Fibroblast of skin of back (primary cell): ENCODE measurements at regions not wholly inside any gene's neighbourhood (a gene's known extent, or its start where the extent isn't known, plus 50 kb on each side); places are given as distances from the start of the nearest gene placed in this dataset.

Source experiments
- DNase-seq: peaks from one replicate; pipeline ENCODE4 v3.0.0-alpha.2; 2013

DNA sequence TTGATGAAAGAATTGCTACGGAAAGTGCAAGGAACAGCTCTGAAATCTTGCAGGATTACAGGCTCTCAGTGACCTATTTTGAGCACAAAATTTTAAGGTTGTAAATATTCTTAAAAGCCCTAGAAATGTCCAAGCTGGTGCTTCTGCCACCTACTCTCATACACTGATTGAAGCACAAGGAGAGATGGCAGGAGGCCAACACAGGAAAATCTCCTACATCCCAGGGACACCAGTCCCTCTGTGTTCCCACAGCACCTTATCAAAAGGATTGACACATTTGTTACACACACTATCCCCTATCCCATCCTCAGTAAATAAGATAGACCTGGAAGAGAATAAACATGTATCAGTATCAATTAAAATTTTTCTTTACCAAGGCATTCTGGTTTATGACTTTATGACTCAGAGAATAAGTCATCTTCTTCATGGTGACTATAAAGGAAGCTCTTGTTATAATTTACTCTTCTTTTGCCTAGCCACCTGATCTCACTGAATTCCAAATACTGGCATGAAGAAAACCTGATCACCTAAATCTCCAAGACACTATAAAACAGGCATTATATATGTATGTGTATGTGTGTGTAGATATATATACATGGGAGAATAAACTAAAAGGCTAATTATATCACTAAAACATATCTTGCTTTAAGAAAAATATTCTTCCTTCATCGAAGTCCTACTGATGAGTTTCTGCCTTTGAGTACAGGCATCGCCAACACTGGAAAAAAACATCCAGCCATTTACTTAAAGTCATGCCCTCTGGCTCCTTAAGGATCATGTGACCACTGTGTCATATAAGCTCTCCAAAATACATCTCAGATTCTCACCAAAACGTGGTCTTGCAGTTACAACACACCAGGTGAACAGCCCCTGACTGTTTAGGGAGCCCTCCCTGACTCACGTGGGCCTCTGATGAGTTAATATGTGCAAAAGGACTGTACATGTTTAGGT lies 208.1 kb upstream of the NR2F2 start:
- DNase-seq, result peak; percentile 6

GRCh38 chr15:96123028-96123400 lies 207.5 kb upstream of the NR2F2 start:
- DNase-seq, result no peak

- DNase-seq, result no peak
Observed at GRCh38 chr15:96123630-96124187, 206.8 kb upstream of the NR2F2 start.

DNA sequence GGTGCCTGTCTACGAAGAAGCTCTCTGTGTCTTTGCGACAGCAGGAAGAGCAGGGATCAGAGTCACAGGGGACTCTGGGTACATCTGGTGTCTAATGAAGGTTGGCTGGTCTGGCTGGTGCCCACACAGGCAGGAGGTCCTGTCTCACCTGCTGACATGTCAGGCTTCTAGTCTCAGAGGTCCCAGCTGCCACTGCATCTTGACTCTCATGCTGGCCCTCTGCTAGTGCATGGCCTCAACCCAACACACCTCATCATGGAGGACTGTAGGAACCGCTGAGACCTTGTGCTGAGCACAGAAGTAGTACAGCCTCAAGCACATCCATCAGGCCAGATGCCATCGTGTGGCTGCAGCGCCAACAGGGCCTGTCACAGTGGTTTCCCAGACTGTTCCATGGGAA lies 206.1 kb upstream of the NR2F2 start:
- no peak for DNase-seq

- DNase-seq, result peak; percentile 71
Observed at GRCh38 chr15:96125721-96126415, 204.6 kb upstream of the NR2F2 start.

DNA sequence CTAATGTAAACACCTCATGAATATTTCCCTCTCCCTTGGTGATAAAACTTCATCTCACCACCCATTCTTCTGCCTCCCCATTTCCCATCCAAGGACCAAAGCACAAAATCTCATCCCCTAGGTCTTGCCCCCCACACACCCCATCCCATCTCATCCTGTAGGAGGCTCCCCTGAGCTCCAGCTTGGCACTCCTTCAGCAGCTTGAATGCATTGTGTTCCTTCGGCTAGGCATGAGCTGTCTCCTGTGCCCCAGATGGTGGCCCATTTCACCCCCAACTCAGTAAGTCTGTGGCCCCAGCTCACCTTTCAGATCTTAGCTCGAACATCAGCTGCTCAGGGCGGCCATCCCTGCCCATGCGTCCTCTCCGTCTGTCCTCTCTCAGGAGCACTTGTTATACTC lies 203.6 kb upstream of the NR2F2 start:
- no peak for DNase-seq

GRCh38 chr15:96130734-96131133 lies 199.8 kb upstream of the NR2F2 start:
- no peak for DNase-seq

DNA sequence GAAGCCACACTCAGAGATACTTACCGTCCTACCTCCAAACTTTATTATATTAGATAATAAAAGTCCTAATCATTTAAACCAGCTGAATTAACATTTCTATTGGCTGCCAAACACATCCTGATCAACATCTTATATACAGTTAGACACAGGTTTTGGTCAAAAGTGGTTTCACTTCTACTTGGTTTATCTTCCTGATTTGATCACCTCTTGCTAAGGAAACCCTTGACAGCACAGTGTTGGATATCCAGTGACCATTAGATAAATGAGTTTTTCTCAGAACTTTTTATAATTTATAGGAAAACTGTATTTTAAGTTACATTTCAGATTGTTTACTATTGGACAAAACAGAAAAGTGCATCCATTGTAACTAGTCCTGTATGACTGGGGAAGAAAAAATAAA lies 198.4 kb upstream of the NR2F2 start:
- DNase-seq, result no peak

- no peak for DNase-seq
Observed at GRCh38 chr15:96135166-96136093, 195.1 kb upstream of the NR2F2 start.

DNA sequence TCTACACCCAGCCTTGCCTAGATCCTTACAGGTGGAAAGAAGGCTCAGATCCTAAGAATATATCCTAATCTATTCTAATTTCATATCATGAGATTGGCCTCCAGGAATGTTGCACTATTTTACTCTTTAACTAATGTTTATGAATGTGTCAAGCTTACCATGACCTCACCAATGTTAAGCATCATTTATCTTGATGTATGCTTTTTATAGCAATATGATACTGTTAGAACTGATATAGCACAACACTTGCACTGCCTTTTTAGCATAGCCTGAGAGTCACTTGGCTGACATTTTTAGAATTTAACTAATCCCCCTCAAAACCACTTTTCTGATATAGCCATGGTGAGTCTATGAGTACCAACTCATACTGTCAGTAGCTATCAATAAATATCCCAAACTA lies 191.5 kb upstream of the NR2F2 start:
- DNase-seq, result no peak

DNA sequence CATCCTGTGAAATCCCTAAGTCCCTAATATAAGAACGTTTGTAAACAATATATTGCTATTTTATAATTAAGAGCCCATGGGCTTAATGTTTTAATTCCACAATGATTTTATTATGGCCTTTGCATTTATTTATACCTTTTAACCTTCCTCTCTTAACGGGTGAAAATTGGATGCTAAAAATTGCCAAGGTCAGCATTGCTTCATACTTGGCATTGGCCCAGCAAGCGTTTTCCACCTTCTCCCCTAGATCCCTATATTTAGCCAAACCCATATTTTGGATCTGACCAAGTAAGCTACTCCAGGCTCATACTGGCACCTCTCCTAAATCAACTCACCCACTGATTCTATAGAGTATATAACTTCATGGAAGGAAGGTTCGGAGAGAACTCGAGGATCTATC lies 188.0 kb upstream of the NR2F2 start:
- no peak for DNase-seq

GRCh38 chr15:96144734-96145133 lies 185.8 kb upstream of the NR2F2 start:
- no peak for DNase-seq

GRCh38 chr15:96146726-96147125 lies 183.8 kb upstream of the NR2F2 start:
- no peak for DNase-seq

DNA sequence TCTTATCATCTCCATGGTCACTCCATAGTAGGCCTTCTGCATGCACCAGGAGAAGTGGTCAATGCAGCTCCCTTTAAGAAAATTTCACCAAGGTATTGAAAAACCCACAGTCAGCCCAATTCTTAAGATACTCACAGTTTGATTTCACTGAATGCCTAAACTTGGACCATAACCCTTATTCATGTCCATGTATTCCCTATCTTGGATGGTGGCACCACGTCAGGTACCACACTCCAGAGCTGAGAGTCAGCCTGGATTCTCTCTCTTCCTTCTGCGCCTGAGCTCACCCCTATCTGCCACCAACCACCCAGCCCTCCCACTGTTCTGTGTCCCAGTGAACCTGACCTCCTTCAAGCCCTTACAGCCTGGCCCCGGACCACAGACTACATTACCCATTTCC lies 183.2 kb upstream of the NR2F2 start:
- no peak for DNase-seq

GRCh38 chr15:96150254-96150653 lies 180.2 kb upstream of the NR2F2 start:
- DNase-seq, result no peak

- peak; percentile 43 for DNase-seq
Observed at GRCh38 chr15:96151749-96152148, 178.8 kb upstream of the NR2F2 start.

DNA sequence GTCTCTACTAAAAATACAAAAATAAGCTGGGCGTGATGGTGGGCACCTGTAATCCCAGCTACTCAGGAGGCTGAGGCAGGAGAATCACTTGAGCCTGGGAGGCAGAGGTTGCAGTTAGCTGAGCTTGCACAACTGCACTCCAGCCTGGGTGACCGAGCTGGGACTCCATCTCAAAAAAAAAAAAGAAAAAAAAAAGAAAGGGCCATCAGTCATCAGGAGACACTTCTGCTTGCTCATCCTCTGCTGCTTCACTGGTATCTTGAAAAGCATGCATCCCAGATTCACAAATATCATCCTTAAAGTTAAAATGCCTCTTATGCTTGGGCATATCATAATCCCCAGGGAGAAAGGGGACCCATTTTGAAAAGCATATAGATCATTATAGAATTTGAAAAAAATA lies 176.6 kb upstream of the NR2F2 start:
- no peak for DNase-seq

DNA sequence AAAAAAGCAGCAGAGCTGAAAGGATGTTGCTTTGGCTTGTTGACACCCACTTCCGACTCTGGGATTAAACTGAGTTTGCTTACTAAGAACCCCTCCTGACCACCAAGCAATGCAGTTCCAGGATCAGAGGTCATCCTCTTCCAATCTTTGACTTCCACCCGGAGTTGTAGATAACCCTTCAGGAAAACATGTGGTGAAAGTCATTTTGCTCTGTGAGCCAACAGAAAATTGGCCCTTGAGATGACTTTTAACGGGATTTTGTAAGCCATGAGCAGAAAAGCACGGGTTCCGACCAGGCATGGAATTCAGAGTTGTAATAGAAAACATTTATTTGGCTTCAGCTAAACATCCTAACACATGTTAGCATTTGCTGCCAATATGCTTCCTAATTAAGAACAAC lies 171.6 kb upstream of the NR2F2 start:
- DNase-seq, result no peak

DNA sequence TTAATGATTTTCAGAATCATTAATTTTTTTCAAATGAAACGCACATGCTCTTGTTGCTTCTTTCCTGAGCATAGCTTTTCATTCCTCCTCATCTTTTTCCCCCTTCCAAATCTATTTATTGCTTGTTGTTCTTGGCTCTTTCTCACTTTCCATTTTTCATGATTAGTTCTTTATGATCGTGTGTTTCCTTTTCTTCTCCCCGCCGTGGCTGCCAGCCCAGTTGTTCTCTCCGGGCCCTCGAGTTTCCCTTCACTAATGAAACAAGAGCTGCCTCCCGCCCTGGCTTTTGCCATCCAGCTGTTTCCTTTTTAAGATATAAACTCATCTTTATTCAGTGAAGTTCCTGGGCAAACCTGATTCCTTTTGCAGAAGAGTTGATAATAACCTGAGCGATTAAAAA lies 170.2 kb upstream of the NR2F2 start:
- DNase-seq, result no peak

DNA sequence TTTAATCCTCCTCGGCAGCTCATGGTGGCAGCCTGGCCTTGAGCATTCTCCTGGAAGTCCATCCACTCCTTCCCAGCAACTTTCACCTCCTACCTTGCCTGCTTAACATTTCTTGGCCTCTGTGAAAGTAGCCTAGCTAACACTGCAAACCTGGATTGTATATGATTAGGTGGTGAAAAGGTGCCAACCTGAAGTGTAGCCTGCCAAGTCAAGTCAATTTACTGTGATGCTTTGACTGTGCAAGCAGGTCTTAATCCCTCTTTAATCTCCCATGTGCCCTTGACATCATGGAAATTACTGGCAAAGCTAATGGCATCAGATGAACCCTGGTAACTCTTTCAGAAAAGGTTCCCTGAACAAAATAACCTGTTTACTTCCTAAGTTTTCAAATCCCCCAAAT lies 169.7 kb upstream of the NR2F2 start:
- DNase-seq, result no peak

- no peak for DNase-seq
Observed at GRCh38 chr15:96162322-96162721, 168.2 kb upstream of the NR2F2 start.

GRCh38 chr15:96165081-96165480 lies 165.4 kb upstream of the NR2F2 start:
- no peak for DNase-seq

GRCh38 chr15:96165775-96166174 lies 164.7 kb upstream of the NR2F2 start:
- no peak for DNase-seq
